Hematopoietic multipotent progenitor cell treated with erythropoietin and hydrocortisone succinate and interleukin-3 and kit ligand, for 4 days (in vitro differentiated cells): ENCODE measurements at regions not wholly inside any gene's neighbourhood (a gene's known extent, or its start where the extent isn't known, plus 50 kb on each side); places are given as distances from the start of the nearest gene placed in this dataset.

ENCODE experiments used
- DNase-seq: peaks from one replicate; pipeline ENCODE4 v3.0.0-alpha.2; 2015

- DNase-seq, result no peak
Measured at GRCh38 chr10:20998036-20998435, 100.9 kb upstream of the NEBL start.

- DNase-seq, result no peak
Measured at GRCh38 chr10:20995123-20995987, 98.2 kb upstream of the NEBL start.

- DNase-seq, result no peak
Measured at GRCh38 chr10:20993830-20994527, 96.9 kb upstream of the NEBL start.

- DNase-seq, result no peak
Measured at GRCh38 chr10:20993389-20993788, 96.3 kb upstream of the NEBL start.

- DNase-seq, result no peak
Measured at GRCh38 chr10:20991526-20991925, 94.4 kb upstream of the NEBL start.

- DNase-seq, result no peak
Measured at GRCh38 chr10:20990604-20991003, 93.5 kb upstream of the NEBL start.

- DNase-seq, result no peak
Measured at GRCh38 chr10:20988357-20988983, 91.4 kb upstream of the NEBL start.

- DNase-seq, result no peak
Measured at GRCh38 chr10:20986049-20986448, 88.9 kb upstream of the NEBL start.

GRCh38 chr10:20984662-20985061 lies 87.6 kb upstream of the NEBL start:
- no peak for DNase-seq

GRCh38 chr10:20981419-20981953 lies 84.4 kb upstream of the NEBL start:
- peak; percentile 1 for DNase-seq

- no peak for DNase-seq
Measured at GRCh38 chr10:20978617-20979016, 81.5 kb upstream of the NEBL start.

GRCh38 chr10:20977300-20977699 lies 80.2 kb upstream of the NEBL start:
- DNase-seq, result no peak

- DNase-seq, result no peak
Measured at GRCh38 chr10:20976891-20977290, 79.8 kb upstream of the NEBL start.

- DNase-seq, result no peak
Measured at GRCh38 chr10:20976390-20976789, 79.3 kb upstream of the NEBL start.

GRCh38 chr10:20975236-20975635 lies 78.1 kb upstream of the NEBL start:
- no peak for DNase-seq

GRCh38 chr10:20972925-20973324 lies 75.8 kb upstream of the NEBL start:
- no peak for DNase-seq

- DNase-seq, result no peak
Measured at GRCh38 chr10:20971901-20972300, 74.8 kb upstream of the NEBL start.

GRCh38 chr10:20970708-20971107 lies 73.6 kb upstream of the NEBL start:
- no peak for DNase-seq

- no peak for DNase-seq
Measured at GRCh38 chr10:20970044-20970443, 72.9 kb upstream of the NEBL start.

- DNase-seq, result no peak
Measured at GRCh38 chr10:20966426-20966825, 69.3 kb upstream of the NEBL start.

GRCh38 chr10:20963721-20964595 lies 66.8 kb upstream of the NEBL start:
- no peak for DNase-seq

- no peak for DNase-seq
Measured at GRCh38 chr10:20963056-20963455, 65.9 kb upstream of the NEBL start.

- no peak for DNase-seq
Measured at GRCh38 chr10:20962165-20962564, 65.1 kb upstream of the NEBL start.
